ENCODE measurements at regions not wholly inside any gene's neighbourhood (a gene's known extent, or its start where the extent isn't known, plus 50 kb on each side); places are given as distances from the start of the nearest gene placed in this dataset.
A peak's percentile ranks its signal among the peaks of the same experiment; 100 is the strongest.

GRCh38 chr5:160950311-160950710 is 98.3 kb upstream of the ATP10B start:
- no peak for TF ChIP-seq TAF1 (IDR thresholded peaks at IDR 0.05; ENCODE audit: low read depth)
- TF ChIP-seq RAD21 (IDR thresholded peaks at IDR 0.05; ENCODE audit: low read depth), result no peak
- no peak for TF ChIP-seq USF1 (IDR thresholded peaks at IDR 0.05)
- no peak for TF ChIP-seq FOXM1 (IDR thresholded peaks at IDR 0.05; ENCODE audit: borderline replicate concordance, low read depth)
- TF ChIP-seq CREB1 (IDR thresholded peaks at IDR 0.05; ENCODE audit: low read depth), result no peak
- TF ChIP-seq CEBPB (IDR thresholded peaks at IDR 0.05), result no peak
- no peak for TF ChIP-seq TEAD4 (IDR thresholded peaks at IDR 0.05)
- TF ChIP-seq EP300 (IDR thresholded peaks at IDR 0.05; ENCODE audit: borderline replicate concordance), result no peak
- no peak for TF ChIP-seq MAX (IDR thresholded peaks at IDR 0.05)
- TF ChIP-seq NFIC (IDR thresholded peaks at IDR 0.05), result no peak
- TF ChIP-seq EGR1 (IDR thresholded peaks at IDR 0.05), result no peak
- no peak for TF ChIP-seq TCF12 (IDR thresholded peaks at IDR 0.05; ENCODE audit: low read depth)
- no peak for TF ChIP-seq YY1 (IDR thresholded peaks at IDR 0.05; ENCODE audit: low read depth)

GRCh38 chr5:160940725-160941124 is 88.7 kb upstream of the ATP10B start:
- no peak for TF ChIP-seq REST (IDR thresholded peaks at IDR 0.05; ENCODE audit: low read depth)
- no peak for TF ChIP-seq EGR1 (IDR thresholded peaks at IDR 0.05)
- no peak for TF ChIP-seq TEAD4 (IDR thresholded peaks at IDR 0.05)

- TF ChIP-seq REST (IDR thresholded peaks at IDR 0.05; ENCODE audit: low read depth) (no peak), RAD21 (IDR thresholded peaks at IDR 0.05; ENCODE audit: low read depth) (no peak), USF1 (IDR thresholded peaks at IDR 0.05) (no peak), CEBPB (IDR thresholded peaks at IDR 0.05) (peak; percentile 88), TCF12 (IDR thresholded peaks at IDR 0.05; ENCODE audit: low read depth) (peak; percentile 63; the same call in 1 of the 2 replicates), MAX (IDR thresholded peaks at IDR 0.05) (peak; percentile 42; the same call in 1 of the 2 replicates), YY1 (IDR thresholded peaks at IDR 0.05; ENCODE audit: low read depth) (peak; percentile 56; the same call in 1 of the 2 replicates), TEAD4 (IDR thresholded peaks at IDR 0.05) (peak; percentile 47; the same call in 1 of the 2 replicates), TAF1 (IDR thresholded peaks at IDR 0.05; ENCODE audit: low read depth) (no peak), NFIC (IDR thresholded peaks at IDR 0.05) (peak; percentile 87), EGR1 (IDR thresholded peaks at IDR 0.05) (no peak), CREB1 (IDR thresholded peaks at IDR 0.05; ENCODE audit: low read depth) (no peak), ZBTB7A (IDR thresholded peaks at IDR 0.05; ENCODE audit: low read depth) (no peak), EP300 (IDR thresholded peaks at IDR 0.05; ENCODE audit: borderline replicate concordance) (peak; percentile 54; the same call in 1 of the 2 replicates), FOXM1 (IDR thresholded peaks at IDR 0.05; ENCODE audit: borderline replicate concordance, low read depth) (no peak)
These were observed 86.5 kb upstream of the ATP10B start for GRCh38 chr5:160938532-160938931.

- TF ChIP-seq TEAD4 (IDR thresholded peaks at IDR 0.05), result no peak
- no peak for TF ChIP-seq NFIC (IDR thresholded peaks at IDR 0.05)
- TF ChIP-seq TAF1 (IDR thresholded peaks at IDR 0.05; ENCODE audit: low read depth), result no peak
- no peak for TF ChIP-seq TCF12 (IDR thresholded peaks at IDR 0.05; ENCODE audit: low read depth)
- no peak for TF ChIP-seq EGR1 (IDR thresholded peaks at IDR 0.05)
- no peak for TF ChIP-seq MAX (IDR thresholded peaks at IDR 0.05)
- no peak for TF ChIP-seq RAD21 (IDR thresholded peaks at IDR 0.05; ENCODE audit: low read depth)
- TF ChIP-seq YY1 (IDR thresholded peaks at IDR 0.05; ENCODE audit: low read depth), result no peak
- TF ChIP-seq CREB1 (IDR thresholded peaks at IDR 0.05; ENCODE audit: low read depth), result no peak
- no peak for TF ChIP-seq EP300 (IDR thresholded peaks at IDR 0.05; ENCODE audit: borderline replicate concordance)
- no peak for TF ChIP-seq ZBTB7A (IDR thresholded peaks at IDR 0.05; ENCODE audit: low read depth)
- TF ChIP-seq FOXM1 (IDR thresholded peaks at IDR 0.05; ENCODE audit: borderline replicate concordance, low read depth), result no peak
- no peak for TF ChIP-seq USF1 (IDR thresholded peaks at IDR 0.05)
- no peak for TF ChIP-seq CEBPB (IDR thresholded peaks at IDR 0.05)
These were observed 85.6 kb upstream of the ATP10B start for GRCh38 chr5:160937570-160937969.

GRCh38 chr5:160935776-160936175 is 83.8 kb upstream of the ATP10B start:
- TF ChIP-seq REST (IDR thresholded peaks at IDR 0.05; ENCODE audit: low read depth), result no peak
- no peak for TF ChIP-seq ZBTB7A (IDR thresholded peaks at IDR 0.05; ENCODE audit: low read depth)
- TF ChIP-seq CEBPB (IDR thresholded peaks at IDR 0.05), result no peak
- no peak for TF ChIP-seq EGR1 (IDR thresholded peaks at IDR 0.05)
- TF ChIP-seq MAX (IDR thresholded peaks at IDR 0.05), result no peak
- no peak for TF ChIP-seq FOXM1 (IDR thresholded peaks at IDR 0.05; ENCODE audit: borderline replicate concordance, low read depth)
- no peak for TF ChIP-seq TAF1 (IDR thresholded peaks at IDR 0.05; ENCODE audit: low read depth)
- TF ChIP-seq TEAD4 (IDR thresholded peaks at IDR 0.05), result no peak
- no peak for TF ChIP-seq USF1 (IDR thresholded peaks at IDR 0.05)
- TF ChIP-seq NFIC (IDR thresholded peaks at IDR 0.05), result no peak
- no peak for TF ChIP-seq EP300 (IDR thresholded peaks at IDR 0.05; ENCODE audit: borderline replicate concordance)
- no peak for TF ChIP-seq YY1 (IDR thresholded peaks at IDR 0.05; ENCODE audit: low read depth)
- no peak for TF ChIP-seq RAD21 (IDR thresholded peaks at IDR 0.05; ENCODE audit: low read depth)
- TF ChIP-seq CREB1 (IDR thresholded peaks at IDR 0.05; ENCODE audit: low read depth), result no peak
- TF ChIP-seq TCF12 (IDR thresholded peaks at IDR 0.05; ENCODE audit: low read depth), result no peak
